ENCODE measurements at regions not wholly inside any gene's neighbourhood (a gene's known extent, or its start where the extent isn't known, plus 50 kb on each side); places are given as distances from the start of the nearest gene placed in this dataset.

GRCh38 chr22:48783821-48784266 lies 1043.8 kb downstream of the BRD1 start:
- no peak for DNase-seq (ENCODE audit: low read depth)
- TF ChIP-seq CTCF (IDR thresholded peaks at IDR 0.05; ENCODE audit: low read depth, low read length) (no peak), POLR2A (IDR thresholded peaks at IDR 0.05; ENCODE audit: extremely low read depth, insufficient read length) (no peak), MYC (IDR thresholded peaks at IDR 0.05; ENCODE audit: low read depth, low read length) (no peak)
- TF ChIP-seq, protein P1, sequence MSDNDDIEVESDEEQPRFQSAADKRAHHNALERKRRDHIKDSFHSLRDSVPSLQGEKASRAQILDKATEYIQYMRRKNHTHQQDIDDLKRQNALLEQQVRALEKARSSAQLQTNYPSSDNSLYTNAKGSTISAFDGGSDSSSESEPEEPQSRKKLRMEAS (IDR thresholded peaks at IDR 0.05; ENCODE audit: low read depth, low read length), result no peak
- no peak overlapping the region for H3K4me3 ChIP-seq (ENCODE audit: low read depth, low read length)

GRCh38 chr22:48782811-48783511 lies 1044.7 kb downstream of the BRD1 start:
- TF ChIP-seq CTCF (IDR thresholded peaks at IDR 0.05; ENCODE audit: low read depth, low read length) (peak; percentile 58), POLR2A (IDR thresholded peaks at IDR 0.05; ENCODE audit: extremely low read depth, insufficient read length) (no peak)
- no peak overlapping the region for H3K4me3 ChIP-seq (ENCODE audit: low read depth, low read length)
- peak; percentile 21 for DNase-seq (ENCODE audit: low read depth)

DNA sequence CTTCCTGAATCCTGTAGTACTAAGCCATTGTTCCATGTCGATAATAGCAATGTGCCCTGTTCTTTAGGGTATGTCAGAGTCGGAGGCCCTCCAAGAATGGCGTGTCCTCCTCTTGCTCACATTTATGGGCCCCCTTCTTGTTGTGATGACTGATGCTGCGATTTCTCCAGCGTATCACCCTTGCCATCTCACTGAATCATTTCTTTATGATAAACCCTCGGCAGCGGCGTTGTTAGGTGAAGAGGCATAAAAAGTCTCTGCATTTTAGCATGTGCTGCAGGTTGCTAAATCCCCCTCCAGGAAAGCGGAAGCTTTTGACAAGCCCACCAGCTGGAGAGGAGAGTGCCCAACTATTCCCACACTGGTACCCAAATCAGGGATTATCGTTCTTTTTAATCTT lies 1045.3 kb downstream of the BRD1 start:
- H3K4me3 ChIP-seq (ENCODE audit: low read depth, low read length), result no peak overlapping the region
- TF ChIP-seq, protein P1 (IDR thresholded peaks at IDR 0.05; ENCODE audit: low read depth, low read length), result no peak
- no peak for TF ChIP-seq POLR2A (IDR thresholded peaks at IDR 0.05; ENCODE audit: extremely low read depth, insufficient read length)
- no peak for DNase-seq (ENCODE audit: low read depth)

DNA sequence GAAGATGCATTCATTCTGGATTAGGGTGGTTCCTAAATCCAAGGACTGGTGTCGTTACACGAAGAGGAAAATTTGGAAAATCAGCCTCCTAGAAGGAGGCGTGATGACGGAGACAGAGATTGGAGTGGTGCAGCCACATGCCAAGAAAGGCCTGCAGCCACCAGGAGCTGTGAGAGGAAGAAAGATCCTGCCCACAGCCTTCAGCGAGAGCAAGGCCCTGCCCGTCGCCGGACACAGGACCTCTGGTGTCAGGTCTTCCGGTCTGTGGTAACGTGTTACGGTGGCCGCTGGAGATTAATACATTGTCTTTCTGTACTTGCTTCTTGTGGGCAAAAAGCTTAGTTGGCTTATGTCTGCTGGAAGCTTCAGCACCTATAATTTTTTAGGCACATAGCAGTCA lies 1045.8 kb downstream of the BRD1 start:
- no peak overlapping the region for H3K4me3 ChIP-seq (ENCODE audit: low read depth, low read length)
- DNase-seq (ENCODE audit: low read depth), result no peak
- TF ChIP-seq CTCF (IDR thresholded peaks at IDR 0.05; ENCODE audit: low read depth, low read length) (no peak), POLR2A (IDR thresholded peaks at IDR 0.05; ENCODE audit: extremely low read depth, insufficient read length) (no peak), MYC (IDR thresholded peaks at IDR 0.05; ENCODE audit: low read depth, low read length) (no peak)
- TF ChIP-seq, protein P1 (IDR thresholded peaks at IDR 0.05; ENCODE audit: low read depth, low read length), result no peak

DNA sequence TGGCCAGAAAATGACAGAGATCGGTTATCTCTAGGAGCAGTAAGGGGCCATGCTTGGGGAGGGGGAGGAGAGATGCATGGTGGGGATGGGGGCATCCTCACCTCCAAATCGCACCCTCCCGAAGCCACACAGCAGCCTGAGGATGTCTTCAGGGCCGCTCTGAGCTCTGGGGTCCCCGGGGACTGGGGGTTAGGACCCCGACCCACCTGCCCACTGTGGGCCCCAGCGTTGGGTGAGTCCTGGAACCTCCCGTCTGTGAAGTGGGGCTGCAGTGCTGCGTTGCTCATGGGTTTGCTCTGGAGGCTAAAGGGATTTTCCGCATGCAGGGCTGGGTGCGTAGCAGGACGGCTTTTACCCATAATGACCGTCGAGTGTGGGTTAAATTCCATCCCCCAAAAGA lies 1046.3 kb downstream of the BRD1 start:
- DNase-seq (ENCODE audit: low read depth), result no peak
- no peak for TF ChIP-seq POLR2A (IDR thresholded peaks at IDR 0.05; ENCODE audit: extremely low read depth, insufficient read length)
- TF ChIP-seq CTCF (IDR thresholded peaks at IDR 0.05; ENCODE audit: low read depth, low read length), result no peak
- TF ChIP-seq, protein P1 (IDR thresholded peaks at IDR 0.05; ENCODE audit: low read depth, low read length), result no peak
- TF ChIP-seq MYC (IDR thresholded peaks at IDR 0.05; ENCODE audit: low read depth, low read length), result no peak
- no peak overlapping the region for H3K4me3 ChIP-seq (ENCODE audit: low read depth, low read length)

DNA sequence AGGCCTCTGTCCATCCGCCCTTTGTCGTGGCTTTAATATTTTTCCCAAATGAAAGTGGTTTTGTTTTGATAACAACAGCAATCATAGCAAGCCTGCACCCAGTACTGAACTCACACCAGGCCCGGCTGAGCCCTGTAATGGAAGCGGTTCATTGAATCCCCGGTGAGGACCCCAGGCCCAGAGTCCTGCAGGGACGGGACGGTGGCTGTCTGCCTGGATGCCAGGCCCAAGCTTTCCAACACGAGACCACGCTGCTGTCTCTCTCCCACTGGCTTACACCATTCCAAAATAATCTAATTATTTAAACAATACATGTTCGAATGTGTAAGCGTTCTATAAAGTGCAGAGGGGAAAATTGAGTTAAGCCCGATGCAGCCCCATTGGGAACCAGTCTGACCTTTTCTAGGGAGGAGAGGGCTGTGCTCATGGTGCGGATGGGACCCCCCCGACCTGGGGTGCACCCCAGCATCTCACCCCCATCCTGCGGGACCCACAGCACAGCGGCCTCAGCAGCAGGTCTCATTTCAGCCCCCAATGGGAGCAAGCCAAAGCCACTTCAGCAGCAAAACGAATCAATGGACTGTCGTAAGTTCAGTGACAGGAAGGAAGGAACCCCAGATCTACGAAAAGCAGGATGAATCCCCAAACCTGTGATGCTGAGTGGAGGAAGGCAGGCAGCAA lies 1046.9 kb downstream of the BRD1 start:
- no peak overlapping the region for H3K4me3 ChIP-seq (ENCODE audit: low read depth, low read length)
- no peak for TF ChIP-seq CTCF (IDR thresholded peaks at IDR 0.05; ENCODE audit: low read depth, low read length)
- TF ChIP-seq MYC (IDR thresholded peaks at IDR 0.05; ENCODE audit: low read depth, low read length), result no peak
- TF ChIP-seq, protein P1 (IDR thresholded peaks at IDR 0.05; ENCODE audit: low read depth, low read length), result no peak
- TF ChIP-seq POLR2A (IDR thresholded peaks at IDR 0.05; ENCODE audit: extremely low read depth, insufficient read length), result no peak

More for the DNA sequence above, 1046.9 kb downstream of the BRD1 start:
- DNase-seq (ENCODE audit: low read depth), result no peak

Measured in NB4 (cell line).